ENCODE measurements at regions not wholly inside any gene's neighbourhood (a gene's known extent, or its start where the extent isn't known, plus 50 kb on each side); places are given as distances from the start of the nearest gene placed in this dataset.

- Histone ChIP-seq H3K9ac (ENCODE audit: extremely low read depth, insufficient read length, low read length) (no peak overlapping the region), H3K79me1 (ENCODE audit: insufficient read depth, low read depth, low read length, poor library complexity, severe bottlenecking) (no peaks in the 10 kb centered on the region), H3K23me2 (ENCODE audit: insufficient read length, low read depth, low read length, poor library complexity, severe bottlenecking) (no peaks in the 10 kb centered on the region), H3K18ac (ENCODE audit: insufficient read length, low read depth, low read length) (no peak overlapping the region), H3K4me2 (ENCODE audit: insufficient read depth, insufficient read length, low read length) (no peak overlapping the region), H2AFZ (ENCODE audit: low read length) (no peak overlapping the region), H4K91ac (ENCODE audit: insufficient read length, low read depth, low read length) (no peak overlapping the region), H3K14ac (ENCODE audit: insufficient read depth, low read length) (no peak overlapping the region), H4K20me1 (ENCODE audit: control insufficient read depth, insufficient read depth, insufficient read length) (no peaks in the 10 kb centered on the region), H2BK5ac (ENCODE audit: insufficient read length, low read length) (no peak overlapping the region), H2BK20ac (ENCODE audit: low read depth, low read length, poor library complexity, severe bottlenecking) (no peak overlapping the region), H3K9me3 (ENCODE audit: control insufficient read depth, low read depth, low read length) (no peaks in the 10 kb centered on the region), H3K4ac (ENCODE audit: low read depth, low read length) (no peak overlapping the region), H3T11ph (ENCODE audit: low read length) (no peak overlapping the region), H3K79me2 (ENCODE audit: insufficient read depth, low read length) (no peaks in the 10 kb centered on the region), H4K8ac (replicated peaks; ENCODE audit: insufficient read length, low read depth, low read length) (no peak overlapping the region), H2BK12ac (ENCODE audit: insufficient read length, low read depth, low read length) (no peak overlapping the region), H2AK5ac (ENCODE audit: insufficient read length, low read length) (no peak overlapping the region), H2BK15ac (ENCODE audit: low read depth, low read length) (no peak overlapping the region), H2BK120ac (ENCODE audit: low read depth, low read length, poor library complexity, severe bottlenecking) (no peak overlapping the region), H4K5ac (ENCODE audit: insufficient read length, low read depth, low read length) (no peak overlapping the region), H3K4me1 (ENCODE audit: insufficient read depth, low read length) (no peaks in the 10 kb centered on the region), H3K27ac (ENCODE audit: insufficient read length, low read depth, low read length) (no peak overlapping the region), H3K27me3 (ENCODE audit: insufficient read depth, low read length) (no peaks in the 10 kb centered on the region), H3K23ac (ENCODE audit: insufficient read length, low read depth, low read length) (no peak overlapping the region), H3K56ac (ENCODE audit: insufficient read length, low read depth, low read length) (no peak overlapping the region)
- peaks cover 8 to 22% (median 9%) of the 10 kb centered on the region in 3 experiments; a peak in 6 of 7 replicates for H3K36me3 Mint-ChIP-seq (ENCODE audit: insufficient read depth in 1 of 3, low read depth in 3 of 3)
- H3K9me3 Mint-ChIP-seq: peaks cover 10 to 14% of the 10 kb centered on the region in 2 experiments
- TF ChIP-seq CTCF (conservative IDR thresholded peaks at IDR 0.05): no peak
- H3K27ac Mint-ChIP-seq: no peak overlapping the region
- H3K4me1 Mint-ChIP-seq: peaks cover 7 to 9% of the 10 kb centered on the region in 2 experiments
- WGBS (ENCODE audit: extremely low coverage, insufficient read length, low lambda C conversion rate): no CpG with 5 or more reads among the region's 1 CpG
- no peak for DNase-seq
- no peaks in the 10 kb centered on the region for H3K27me3 Mint-ChIP-seq (ENCODE audit: low read depth)
- no peak overlapping the region for H3K4me3 Mint-ChIP-seq
These were observed 369.1 kb downstream of the ZNF608 start for GRCh38 chr5:124377386-124377785.
